GM12878 (cell line): ENCODE measurements at regions not wholly inside any gene's neighbourhood (a gene's known extent, or its start where the extent isn't known, plus 50 kb on each side); places are given as distances from the start of the nearest gene placed in this dataset.

Source experiments
- ATAC-seq: fragments of 200-7000 bp; cut with Tn5 transposase; 3 replicates; pipeline ENCODE4 v1.9.1; 2020; ENCODE audit warnings: mild to moderate bottlenecking, moderate library complexity
- BruUV-seq: library from RNA; stranded (reverse); fragments of 400-500 nt; replicated peaks from 2 replicates; lab custom pipeline; 2021; lab: Mats Ljungman, UMichigan
- CTCF ChIA-PET: fragments of 300-600 bp; sonication (Branson Sonifier 250); formaldehyde crosslinking; extraction: SDS; loops from one replicate; lab custom pipeline; 2021; ENCODE audit warnings: inconsistent platforms; lab: Yijun Ruan, JAX
- POLR2A ChIA-PET: fragments of 350-600 bp; formaldehyde crosslinking; extraction: SDS; loops from one replicate; lab custom pipeline; 2021; ENCODE audit warnings: inconsistent platforms; lab: Charles Lee
- RAD21 ChIA-PET: fragments of 300-600 bp; sonication (Branson Sonifier 250); formaldehyde crosslinking; loops from one replicate; lab custom pipeline; 2023; ENCODE audit warnings: antibody characterized with exemption; ENCODE audit not compliant: unreplicated experiment; lab: Charles Lee
- SMC1A ChIA-PET: fragments of 300-600 bp; sonication (Branson Sonifier 250); formaldehyde crosslinking; loops from one replicate; lab custom pipeline; 2023; ENCODE audit not compliant: unreplicated experiment, uncharacterized antibody; lab: Charles Lee
- DNase-seq: peaks from one replicate; pipeline ENCODE4 v3.0.0-alpha.2; 2011; ENCODE audit warnings: low read depth, low spot score
- FAIRE-seq: peaks from 3 replicates; lab custom pipeline; 2011; peaks lifted over from hg19 to GRCh38; lab: Jason Lieb, UNC
- H2AFZ ChIP-seq: 2 replicates; pipeline ENCODE4 v1.6.0; 2011; ENCODE audit warnings: low read depth, low read length, control low read depth; ENCODE audit not compliant: control insufficient read depth
- H3K27ac ChIP-seq: 2 replicates; pipeline ENCODE4 v1.5.1; 2011; ENCODE audit warnings: control low read depth; ENCODE audit not compliant: control insufficient read depth, insufficient read depth
- H3K27me3 ChIP-seq, 2 experiments: replicated peaks in 1 of 2; 2 replicates each; pipeline versions ENCODE4 v1.6.0 to v1.6.1; 2011; ENCODE audit warnings: low read length in 1 of 2; ENCODE audit not compliant: control insufficient read depth in 2 of 2, insufficient read depth in 2 of 2
- H3K36me3 ChIP-seq, 2 experiments: 2 replicates each; pipeline ENCODE4 v1.5.1; 2011; ENCODE audit warnings: low read length in 1 of 2; ENCODE audit not compliant: control insufficient read depth in 2 of 2, insufficient read depth in 2 of 2
- H3K4me1 ChIP-seq: 2 replicates; pipeline ENCODE4 v1.6.1; 2011; ENCODE audit warnings: mild to moderate bottlenecking, low read length, moderate library complexity, mixed read lengths; ENCODE audit not compliant: control insufficient read depth, insufficient read depth
- H3K4me2 ChIP-seq: 2 replicates; pipeline ENCODE4 v1.6.0; 2011; ENCODE audit warnings: control low read depth; ENCODE audit not compliant: control insufficient read depth, insufficient read depth
- H3K4me3 ChIP-seq: fragments of 200-600 bp; sonication (generic); 2 replicates; pipeline ENCODE4 v1.5.1; 2016
- H3K79me2 ChIP-seq: 2 replicates; pipeline ENCODE4 v1.6.0; 2011; ENCODE audit warnings: low read length; ENCODE audit not compliant: control insufficient read depth, insufficient read depth
- H3K9ac ChIP-seq: 2 replicates; pipeline ENCODE4 v1.8.0; 2011; ENCODE audit warnings: low read length, control low read depth, mixed read lengths; ENCODE audit not compliant: control insufficient read depth, insufficient read depth
- H3K9me3 ChIP-seq: replicated peaks from 3 replicates; pipeline ENCODE4 v1.5.1; 2011; ENCODE audit warnings: mild to moderate bottlenecking, low read length; ENCODE audit not compliant: control insufficient read depth, insufficient read depth
- H4K20me1 ChIP-seq: 2 replicates; pipeline ENCODE4 v1.6.0; 2011; ENCODE audit not compliant: control insufficient read depth, insufficient read depth
- CBX5 ChIP-seq: sonication (generic); IDR thresholded peaks from 2 replicates; pipeline ENCODE4 v1.6.1; 2016; ENCODE audit warnings: low read depth, moderate library complexity, mild to moderate bottlenecking, inconsistent platforms
- CHD4 ChIP-seq: fragments of 200-600 bp; sonication (generic); IDR thresholded peaks from 2 replicates; pipeline ENCODE4 v1.6.1; 2016; ENCODE audit warnings: mild to moderate bottlenecking
- CREB1 ChIP-seq: IDR thresholded peaks from 2 replicates; pipeline ENCODE4 v1.6.1; 2012; ENCODE audit warnings: low read depth, mild to moderate bottlenecking, inconsistent platforms
- CREM ChIP-seq: IDR thresholded peaks from 2 replicates; pipeline ENCODE4 v1.6.1; 2014; ENCODE audit warnings: antibody characterized with exemption, low read depth
- DPF2 ChIP-seq: fragments of 450-650 bp; IDR thresholded peaks from 2 replicates; pipeline ENCODE4 v1.6.1; 2017; ENCODE audit warnings: mild to moderate bottlenecking
- HCFC1 ChIP-seq: fragments of 150-350 bp; IDR thresholded peaks from 2 replicates; pipeline ENCODE4 v1.6.1; 2014; ENCODE audit warnings: low read length
- HDAC6 ChIP-seq: fragments of 200-600 bp; sonication (generic); IDR thresholded peaks from one replicate; pipeline ENCODE4 v1.8.0; 2017; ENCODE audit warnings: antibody characterized with exemption; ENCODE audit not compliant: unreplicated experiment
- IRF4 ChIP-seq: IDR thresholded peaks from 2 replicates; pipeline ENCODE4 v1.6.1; 2011; ENCODE audit warnings: low read depth, low read length
- JUND ChIP-seq: IDR thresholded peaks from 2 replicates; pipeline ENCODE4 v1.6.1; 2012; ENCODE audit warnings: low read depth, mild to moderate bottlenecking, low read length, improper control_type of control experiment, moderate library complexity
- MEF2A ChIP-seq: IDR thresholded peaks from 2 replicates; pipeline ENCODE4 v1.6.1; 2011; ENCODE audit warnings: low read depth, mild to moderate bottlenecking, low read length, moderate library complexity; ENCODE audit not compliant: insufficient read depth
- MEF2B ChIP-seq: fragments of 450-650 bp; IDR thresholded peaks from 2 replicates; pipeline ENCODE4 v1.6.1; 2018; ENCODE audit warnings: mild to moderate bottlenecking, moderate library complexity; ENCODE audit not compliant: partially characterized antibody, poor library complexity, severe bottlenecking
- NR2C1 ChIP-seq: fragments of 450-650 bp; IDR thresholded peaks from 2 replicates; pipeline ENCODE4 v1.6.1; 2017; ENCODE audit warnings: antibody characterized with exemption, mild to moderate bottlenecking, moderate library complexity
- NR2F1 ChIP-seq: fragments of 450-650 bp; conservative IDR thresholded peaks from 2 replicates; pipeline ENCODE4 v1.6.1; 2017; ENCODE audit warnings: mild to moderate bottlenecking
- PAX5 ChIP-seq: IDR thresholded peaks from 2 replicates; pipeline ENCODE4 v1.6.1; 2011; ENCODE audit warnings: low read depth, low read length, borderline replicate concordance
- POLR2AphosphoS2 ChIP-seq: IDR thresholded peaks from 2 replicates; pipeline ENCODE4 v1.6.1; 2011; ENCODE audit warnings: low read depth, mild to moderate bottlenecking, low read length, improper control_type of control experiment, moderate library complexity
- RAD21 ChIP-seq: IDR thresholded peaks from 2 replicates; pipeline ENCODE4 v1.6.1; 2011; ENCODE audit warnings: mild to moderate bottlenecking, low read depth, low read length, moderate library complexity; ENCODE audit not compliant: insufficient read depth
- RAD51 ChIP-seq: fragments of 450-650 bp; IDR thresholded peaks from 2 replicates; pipeline ENCODE4 v1.6.1; 2016; ENCODE audit warnings: moderate library complexity, mild to moderate bottlenecking, inconsistent platforms
- RB1 ChIP-seq: fragments of 450-650 bp; formaldehyde crosslinking; IDR thresholded peaks from 2 replicates; pipeline ENCODE4 v1.6.1; 2017; ENCODE audit warnings: mild to moderate bottlenecking, borderline replicate concordance
- SREBF1 ChIP-seq: IDR thresholded peaks from 2 replicates; pipeline ENCODE4 v1.6.1; 2012; ENCODE audit warnings: mild to moderate bottlenecking, low read length
- SUPT20H ChIP-seq: IDR thresholded peaks from 2 replicates; pipeline ENCODE4 v1.6.1; 2011; ENCODE audit warnings: low read depth, mild to moderate bottlenecking, low read length, moderate library complexity, borderline replicate concordance; ENCODE audit not compliant: control insufficient read depth
- TAF1 ChIP-seq: IDR thresholded peaks from 2 replicates; pipeline ENCODE4 v1.6.1; 2011; ENCODE audit warnings: mild to moderate bottlenecking, low read depth, low read length, borderline replicate concordance
- ZBED1 ChIP-seq: IDR thresholded peaks from 2 replicates; pipeline ENCODE4 v1.6.1; 2016; ENCODE audit warnings: borderline replicate concordance
- ZNF24 ChIP-seq: fragments of 450-650 bp; IDR thresholded peaks from 2 replicates; pipeline ENCODE4 v1.6.1; 2017; ENCODE audit warnings: antibody characterized with exemption, mild to moderate bottlenecking
- ZNF274 ChIP-seq: IDR thresholded peaks from one replicate; pipeline ENCODE4 v1.8.0; 2011; ENCODE audit not compliant: insufficient read length, insufficient read depth
- WGBS: methylation state at CpG from one replicate; pipeline ENCODE4 v1.1.6; 2016; ENCODE audit warnings: low lambda C conversion rate; ENCODE audit not compliant: insufficient replicate concordance, insufficient coverage; ENCODE audit errors: missing lambda C conversion rate; 5-methylcytosine and 5-hydroxymethylcytosine counted together
- in situ Hi-C: fragments of 300-500 bp; cut with MboI; formaldehyde crosslinking; loops from 9 replicates; pipeline ENCODE4 v1.14.3; 2018; ENCODE audit warnings: mixed read lengths
- intact Hi-C: fragments of 100-400 bp; cut with micrococcal nuclease; formaldehyde crosslinking; loops from one replicate; pipeline ENCODE4 v1.14.2; 2022; ENCODE audit not compliant: unreplicated experiment
- TF ChIP-seq, protein P1 (sequence below): fragments of 450-650 bp; IDR thresholded peaks from 2 replicates; pipeline ENCODE4 v1.6.1; 2016; ENCODE audit warnings: mild to moderate bottlenecking

DNA sequence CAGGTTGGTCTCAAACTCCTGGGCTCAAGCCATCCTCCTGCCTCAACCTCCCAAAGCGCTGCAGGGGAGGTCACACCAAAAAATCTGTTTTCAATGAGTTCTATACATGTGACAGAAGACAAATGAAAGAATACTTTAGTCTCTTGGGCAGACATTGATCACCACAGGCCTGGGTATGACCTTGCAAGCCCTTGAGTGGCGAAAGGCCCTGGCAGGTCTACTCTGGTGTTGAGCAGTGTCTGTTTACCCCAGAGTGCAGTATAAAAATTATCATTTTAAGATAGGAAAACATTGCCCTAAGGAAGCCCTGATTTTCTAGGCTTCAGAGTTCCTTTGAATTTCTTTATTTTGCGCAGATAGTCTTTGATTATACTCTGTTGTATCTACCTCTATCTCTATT is 61.6 kb upstream of the GBE1 start (continued):
- TF ChIP-seq TAF1 (no peak), POLR2AphosphoS2 (no peak), CHD4 (no peak), ZNF24 (no peak), SUPT20H (no peak), ZNF274 (no peak)

DNA sequence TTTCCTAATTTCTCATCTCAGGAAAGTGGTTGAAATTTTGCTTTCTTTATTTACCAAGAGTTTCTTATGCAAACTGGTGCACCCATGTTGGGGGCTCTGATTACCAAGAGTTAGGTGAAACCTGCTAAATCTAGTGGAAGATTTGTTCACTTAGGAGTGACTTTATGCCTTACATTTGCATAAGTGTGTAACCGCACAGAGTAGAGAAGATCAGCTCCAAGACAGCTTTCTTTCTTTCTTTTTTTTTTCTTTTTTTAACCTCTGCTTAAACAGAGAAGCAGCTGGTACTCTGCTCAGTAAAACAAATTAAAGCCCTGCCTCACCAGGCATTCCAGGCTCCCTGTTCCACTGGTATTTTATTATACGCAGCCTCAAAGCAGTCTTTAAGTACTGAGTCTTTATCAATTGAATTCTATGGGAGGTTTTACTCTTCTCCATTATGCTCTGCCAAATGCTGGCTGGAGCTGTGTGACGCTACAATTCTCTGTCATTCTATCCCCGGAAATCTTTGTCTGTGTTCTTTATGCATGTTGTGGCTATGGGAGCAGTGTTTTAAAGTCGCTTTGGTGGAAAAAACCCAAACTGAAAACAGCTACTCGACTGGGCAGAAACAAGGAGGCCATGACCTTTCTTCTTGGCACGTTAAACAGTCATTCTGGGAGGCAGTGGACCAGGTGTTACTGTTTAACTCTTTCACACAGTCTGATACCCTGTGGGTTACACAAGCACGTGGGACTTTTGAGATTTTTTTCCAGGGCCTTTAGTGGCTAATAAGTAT is 55.2 kb upstream of the GBE1 start:
- H3K9ac ChIP-seq: peak overlapping the region; percentile 59
- H3K4me2 ChIP-seq: peak overlapping the region; percentile 2
- ChIA-PET RAD21 (interaction anchor here (0.7 to 3.0 kb wide), 10 partner anchors 10 to 220 kb away, joined by 3 to 21 read pairs (median 4); partner anchors contain the start of gene GBE1), CTCF (interaction anchor here (1.0 to 1.8 kb wide), 4 partner anchors 8 to 30 kb away, joined by 3 to 4 read pairs (median 4); no protein-coding TSS in a partner anchor), SMC1A (interaction anchor here (0.8 to 3.3 kb wide), 14 partner anchors 9 to 93 kb away, joined by 3 to 15 read pairs (median 6); partner anchors contain the start of gene GBE1), POLR2A (interaction anchor here (1.0 to 3.6 kb wide), 7 partner anchors 12 to 72 kb away, joined by 3 to 20 read pairs (median 4); partner anchors contain the start of gene GBE1)
- no peaks in the 10 kb centered on the region for H3K36me3 ChIP-seq
- peak overlapping the region; percentile 90 for H3K27ac ChIP-seq
- peaks cover 13% of the 10 kb centered on the region for H3K9me3 ChIP-seq
- in situ Hi-C loops (no loop called here), intact Hi-C loops (loop anchor here (1.0 to 5.0 kb wide), 3 partner anchors 28 to 55 kb away; partner anchors contain the start of gene GBE1)
- H3K4me1 ChIP-seq: peaks cover 14% of the 10 kb centered on the region
- no peaks in the 10 kb centered on the region for H3K27me3 ChIP-seq
- peak; percentile 88 for FAIRE-seq
- BruUV-seq: no TSS peak
- 39% methylated on average over 8 of the region's 8 CpGs for WGBS
- peak overlapping the region; percentile 40 for H2AFZ ChIP-seq
- no peaks in the 10 kb centered on the region for H3K79me2 ChIP-seq
- H4K20me1 ChIP-seq: no peaks in the 10 kb centered on the region
- peak; percentile 98 for ATAC-seq
- H3K4me3 ChIP-seq: 0 out of 2 replicates have a peak overlapping the region, but pooled peaks have one; percentile 27
- DNase-seq: peak; percentile 90
- TF ChIP-seq IRF4: peak; percentile 96
- TF ChIP-seq DPF2: peak; percentile 86
- no peak for TF ChIP-seq SREBF1
- TF ChIP-seq NR2F1: peak; percentile 99
- TF ChIP-seq ZBED1: peak; percentile 92; the same call in 1 of the 2 replicates
- peak; percentile 95 for TF ChIP-seq CBX5
- TF ChIP-seq MEF2B: peak; percentile 82
- TF ChIP-seq, protein P1, sequence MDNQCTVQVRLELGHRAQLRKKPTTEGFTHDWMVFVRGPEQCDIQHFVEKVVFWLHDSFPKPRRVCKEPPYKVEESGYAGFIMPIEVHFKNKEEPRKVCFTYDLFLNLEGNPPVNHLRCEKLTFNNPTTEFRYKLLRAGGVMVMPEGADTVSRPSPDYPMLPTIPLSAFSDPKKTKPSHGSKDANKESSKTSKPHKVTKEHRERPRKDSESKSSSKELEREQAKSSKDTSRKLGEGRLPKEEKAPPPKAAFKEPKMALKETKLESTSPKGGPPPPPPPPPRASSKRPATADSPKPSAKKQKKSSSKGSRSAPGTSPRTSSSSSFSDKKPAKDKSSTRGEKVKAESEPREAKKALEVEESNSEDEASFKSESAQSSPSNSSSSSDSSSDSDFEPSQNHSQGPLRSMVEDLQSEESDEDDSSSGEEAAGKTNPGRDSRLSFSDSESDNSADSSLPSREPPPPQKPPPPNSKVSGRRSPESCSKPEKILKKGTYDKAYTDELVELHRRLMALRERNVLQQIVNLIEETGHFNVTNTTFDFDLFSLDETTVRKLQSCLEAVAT: peak; percentile 67
- TF ChIP-seq NR2C1: peak; percentile 40; the same call in 1 of the 2 replicates
- TF ChIP-seq PAX5: peak; percentile 90; the same call in 1 of the 2 replicates
- TF ChIP-seq HDAC6: no peak
- TF ChIP-seq RAD51: peak; percentile 83
- peak; percentile 37; the same call in 1 of the 2 replicates for TF ChIP-seq RAD21
- TF ChIP-seq HCFC1: no peak
- TF ChIP-seq MEF2A: peak; percentile 92
- TF ChIP-seq JUND: no peak; the same call in 1 of the 2 replicates
- no peak for TF ChIP-seq RB1
- peak; percentile 69 for TF ChIP-seq CREB1
- peak; percentile 94 for TF ChIP-seq CREM
